ENCODE measurements at regions not wholly inside any gene's neighbourhood (a gene's known extent, or its start where the extent isn't known, plus 50 kb on each side); places are given as distances from the start of the nearest gene placed in this dataset.

DNA sequence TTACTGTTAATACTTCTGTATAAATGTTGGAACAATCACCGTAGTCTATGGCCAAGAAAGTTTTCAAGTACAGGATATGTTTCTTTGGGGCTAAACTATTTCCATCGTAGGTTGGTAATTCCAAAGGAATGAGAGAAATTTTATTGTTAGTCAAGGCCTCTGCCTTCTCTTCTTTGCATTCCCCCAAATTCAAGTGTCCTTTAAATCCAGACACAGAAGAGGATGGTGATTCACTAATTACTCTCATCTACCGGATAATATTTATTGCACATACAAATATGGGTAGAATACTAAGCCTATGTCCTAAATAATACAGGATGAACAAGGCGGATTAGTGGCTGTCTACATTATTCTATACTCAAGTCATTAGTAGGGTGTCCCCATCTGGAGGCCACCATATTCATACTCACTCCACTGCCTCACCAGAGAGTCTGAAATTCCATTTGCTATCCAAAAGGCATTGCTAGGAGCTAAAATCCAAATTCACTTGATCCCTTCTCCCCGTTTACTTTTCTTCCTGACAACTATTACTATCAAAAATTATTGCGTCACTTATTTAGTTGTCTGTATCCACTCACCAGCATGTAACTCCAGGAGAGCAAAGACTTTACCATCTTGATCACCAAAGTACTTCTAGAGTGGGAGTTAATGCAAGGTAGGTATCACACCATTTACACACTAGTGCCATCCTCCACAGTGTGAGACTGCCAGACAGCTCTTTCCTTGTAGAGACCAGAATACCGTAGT lies 82.4 kb upstream of the SGCG start:
- TF ChIP-seq WT1 (tag by site-specific recombination; IDR thresholded peaks at IDR 0.05) = no peak
- no peak for TF ChIP-seq SALL2 (tag by site-specific recombination; IDR thresholded peaks at IDR 0.05; ENCODE audit: borderline replicate concordance)
- no peak for TF ChIP-seq ZNF624 (tag by site-specific recombination; IDR thresholded peaks at IDR 0.05)
- TF ChIP-seq, protein P1, sequence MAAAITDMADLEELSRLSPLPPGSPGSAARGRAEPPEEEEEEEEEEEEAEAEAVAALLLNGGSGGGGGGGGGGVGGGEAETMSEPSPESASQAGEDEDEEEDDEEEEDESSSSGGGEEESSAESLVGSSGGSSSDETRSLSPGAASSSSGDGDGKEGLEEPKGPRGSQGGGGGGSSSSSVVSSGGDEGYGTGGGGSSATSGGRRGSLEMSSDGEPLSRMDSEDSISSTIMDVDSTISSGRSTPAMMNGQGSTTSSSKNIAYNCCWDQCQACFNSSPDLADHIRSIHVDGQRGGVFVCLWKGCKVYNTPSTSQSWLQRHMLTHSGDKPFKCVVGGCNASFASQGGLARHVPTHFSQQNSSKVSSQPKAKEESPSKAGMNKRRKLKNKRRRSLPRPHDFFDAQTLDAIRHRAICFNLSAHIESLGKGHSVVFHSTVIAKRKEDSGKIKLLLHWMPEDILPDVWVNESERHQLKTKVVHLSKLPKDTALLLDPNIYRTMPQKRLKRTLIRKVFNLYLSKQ (tag by site-specific recombination; IDR thresholded peaks at IDR 0.05; ENCODE audit: borderline replicate concordance) = no peak
- no peak for TF ChIP-seq ZNF394 (tag by site-specific recombination; IDR thresholded peaks at IDR 0.05; ENCODE audit: borderline replicate concordance)
- no peak for TF ChIP-seq ZNF558 (tag by site-specific recombination; IDR thresholded peaks at IDR 0.05)
- no peak for TF ChIP-seq ZNF324 (tag by site-specific recombination; IDR thresholded peaks at IDR 0.05)
- no peak for TF ChIP-seq ZNF530 (tag by site-specific recombination; IDR thresholded peaks at IDR 0.05; ENCODE audit: low read depth)
- TF ChIP-seq, protein P2, sequence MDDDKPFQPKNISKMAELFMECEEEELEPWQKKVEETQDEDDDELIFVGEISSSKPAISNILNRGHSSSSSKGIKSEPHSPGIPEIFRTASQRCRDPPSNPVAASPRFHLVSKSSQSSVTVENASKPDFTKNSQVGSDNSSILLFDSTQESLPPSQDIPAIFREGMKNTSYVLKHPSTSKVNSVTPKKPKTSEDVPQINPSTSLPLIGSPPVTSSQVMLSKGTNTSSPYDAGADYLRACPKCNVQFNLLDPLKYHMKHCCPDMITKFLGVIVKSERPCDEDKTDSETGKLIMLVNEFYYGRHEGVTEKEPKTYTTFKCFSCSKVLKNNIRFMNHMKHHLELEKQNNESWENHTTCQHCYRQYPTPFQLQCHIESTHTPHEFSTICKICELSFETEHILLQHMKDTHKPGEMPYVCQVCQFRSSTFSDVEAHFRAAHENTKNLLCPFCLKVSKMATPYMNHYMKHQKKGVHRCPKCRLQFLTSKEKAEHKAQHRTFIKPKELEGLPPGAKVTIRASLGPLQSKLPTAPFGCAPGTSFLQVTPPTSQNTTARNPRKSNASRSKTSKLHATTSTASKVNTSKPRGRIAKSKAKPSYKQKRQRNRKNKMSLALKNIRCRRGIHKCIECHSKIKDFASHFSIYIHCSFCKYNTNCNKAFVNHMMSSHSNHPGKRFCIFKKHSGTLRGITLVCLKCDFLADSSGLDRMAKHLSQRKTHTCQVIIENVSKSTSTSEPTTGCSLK (tag by site-specific recombination; IDR thresholded peaks at IDR 0.05) = no peak
- TF ChIP-seq, protein P3, sequence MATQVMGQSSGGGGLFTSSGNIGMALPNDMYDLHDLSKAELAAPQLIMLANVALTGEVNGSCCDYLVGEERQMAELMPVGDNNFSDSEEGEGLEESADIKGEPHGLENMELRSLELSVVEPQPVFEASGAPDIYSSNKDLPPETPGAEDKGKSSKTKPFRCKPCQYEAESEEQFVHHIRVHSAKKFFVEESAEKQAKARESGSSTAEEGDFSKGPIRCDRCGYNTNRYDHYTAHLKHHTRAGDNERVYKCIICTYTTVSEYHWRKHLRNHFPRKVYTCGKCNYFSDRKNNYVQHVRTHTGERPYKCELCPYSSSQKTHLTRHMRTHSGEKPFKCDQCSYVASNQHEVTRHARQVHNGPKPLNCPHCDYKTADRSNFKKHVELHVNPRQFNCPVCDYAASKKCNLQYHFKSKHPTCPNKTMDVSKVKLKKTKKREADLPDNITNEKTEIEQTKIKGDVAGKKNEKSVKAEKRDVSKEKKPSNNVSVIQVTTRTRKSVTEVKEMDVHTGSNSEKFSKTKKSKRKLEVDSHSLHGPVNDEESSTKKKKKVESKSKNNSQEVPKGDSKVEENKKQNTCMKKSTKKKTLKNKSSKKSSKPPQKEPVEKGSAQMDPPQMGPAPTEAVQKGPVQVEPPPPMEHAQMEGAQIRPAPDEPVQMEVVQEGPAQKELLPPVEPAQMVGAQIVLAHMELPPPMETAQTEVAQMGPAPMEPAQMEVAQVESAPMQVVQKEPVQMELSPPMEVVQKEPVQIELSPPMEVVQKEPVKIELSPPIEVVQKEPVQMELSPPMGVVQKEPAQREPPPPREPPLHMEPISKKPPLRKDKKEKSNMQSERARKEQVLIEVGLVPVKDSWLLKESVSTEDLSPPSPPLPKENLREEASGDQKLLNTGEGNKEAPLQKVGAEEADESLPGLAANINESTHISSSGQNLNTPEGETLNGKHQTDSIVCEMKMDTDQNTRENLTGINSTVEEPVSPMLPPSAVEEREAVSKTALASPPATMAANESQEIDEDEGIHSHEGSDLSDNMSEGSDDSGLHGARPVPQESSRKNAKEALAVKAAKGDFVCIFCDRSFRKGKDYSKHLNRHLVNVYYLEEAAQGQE (tag by site-specific recombination; IDR thresholded peaks at IDR 0.05) = no peak
- TF ChIP-seq GLI2 (tag by site-specific recombination; IDR thresholded peaks at IDR 0.05; ENCODE audit: borderline replicate concordance, low read depth) = no peak
- TF ChIP-seq, protein P4, sequence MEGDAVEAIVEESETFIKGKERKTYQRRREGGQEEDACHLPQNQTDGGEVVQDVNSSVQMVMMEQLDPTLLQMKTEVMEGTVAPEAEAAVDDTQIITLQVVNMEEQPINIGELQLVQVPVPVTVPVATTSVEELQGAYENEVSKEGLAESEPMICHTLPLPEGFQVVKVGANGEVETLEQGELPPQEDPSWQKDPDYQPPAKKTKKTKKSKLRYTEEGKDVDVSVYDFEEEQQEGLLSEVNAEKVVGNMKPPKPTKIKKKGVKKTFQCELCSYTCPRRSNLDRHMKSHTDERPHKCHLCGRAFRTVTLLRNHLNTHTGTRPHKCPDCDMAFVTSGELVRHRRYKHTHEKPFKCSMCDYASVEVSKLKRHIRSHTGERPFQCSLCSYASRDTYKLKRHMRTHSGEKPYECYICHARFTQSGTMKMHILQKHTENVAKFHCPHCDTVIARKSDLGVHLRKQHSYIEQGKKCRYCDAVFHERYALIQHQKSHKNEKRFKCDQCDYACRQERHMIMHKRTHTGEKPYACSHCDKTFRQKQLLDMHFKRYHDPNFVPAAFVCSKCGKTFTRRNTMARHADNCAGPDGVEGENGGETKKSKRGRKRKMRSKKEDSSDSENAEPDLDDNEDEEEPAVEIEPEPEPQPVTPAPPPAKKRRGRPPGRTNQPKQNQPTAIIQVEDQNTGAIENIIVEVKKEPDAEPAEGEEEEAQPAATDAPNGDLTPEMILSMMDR (tag by site-specific recombination; IDR thresholded peaks at IDR 0.05) = no peak
